HepG2 (cell line): ENCODE measurements at regions not wholly inside any gene's neighbourhood (a gene's known extent, or its start where the extent isn't known, plus 50 kb on each side); places are given as distances from the start of the nearest gene placed in this dataset.
"Not testable (repeated sequence)": the region's sequence is repeated elsewhere in the genome, so short reads cannot be mapped to it uniquely, and the experiment has no call there.

Experiments used
- ATAC-seq: fragments of 200-7000 bp; cut with Tn5 transposase; 3 replicates; pipeline ENCODE4 v1.9.1; 2020; ENCODE audit warnings: mild to moderate bottlenecking, moderate library complexity
- BruUV-seq: library from RNA; stranded (reverse); fragments of 400-500 nt; replicated peaks from 2 replicates; lab custom pipeline; 2021; lab: Mats Ljungman, UMichigan
- CTCF ChIA-PET: fragments of 300-600 bp; formaldehyde crosslinking; extraction: SDS; loops from one replicate; lab custom pipeline; 2021; ENCODE audit warnings: low total read pairs, inconsistent platforms, low intra/inter-chr PET ratio; lab: Yijun Ruan, JAX
- POLR2A ChIA-PET: fragments of 350-600 bp; sonication (Branson Sonifier 250); formaldehyde crosslinking; loops from one replicate; lab custom pipeline; 2020; ENCODE audit warnings: antibody characterized with exemption, inconsistent platforms; lab: Yijun Ruan, JAX
- DNase-seq: peaks from one replicate; pipeline ENCODE4 v3.0.0-alpha.2; 2015; ENCODE audit warnings: low spot score
- FAIRE-seq: peaks from 3 replicates; lab custom pipeline; 2011; peaks lifted over from hg19 to GRCh38; lab: Jason Lieb, UNC
- H2AFZ ChIP-seq: one replicate; pipeline ENCODE4 v1.6.1; 2011; ENCODE audit warnings: low read length, inconsistent platforms
- H3K27ac ChIP-seq: fragments of 300-600 bp; 3 replicates; pipeline ENCODE4 v1.8.0; 2011; ENCODE audit warnings: mixed run types, mild to moderate bottlenecking, mixed read lengths, low read length, inconsistent platforms; ENCODE audit not compliant: insufficient read depth; ENCODE audit errors: extremely low read length
- H3K27me3 ChIP-seq, 2 experiments: fragments of 200-600 bp in 1 of 2; 2 replicates in 1 of 2; 3 replicates in 1 of 2; pipeline versions ENCODE4 v1.6.0 to v1.8.0; 2011; ENCODE audit warnings: low read length in 2 of 2, mild to moderate bottlenecking in 2 of 2, moderate library complexity in 2 of 2, inconsistent platforms in 1 of 2; ENCODE audit not compliant: insufficient read depth in 2 of 2, control insufficient read depth in 1 of 2
- H3K36me3 ChIP-seq, 2 experiments: fragments of 200-600 bp in 1 of 2; replicated peaks in 1 of 2; 2 replicates in 1 of 2; 3 replicates in 1 of 2; pipeline versions ENCODE4 v1.5.1 to v1.8.0; 2011; ENCODE audit warnings: low read length in 2 of 2, inconsistent platforms in 1 of 2; ENCODE audit not compliant: insufficient read depth in 2 of 2, control insufficient read depth in 1 of 2
- H3K4me1 ChIP-seq: 2 replicates; pipeline ENCODE4 v1.5.1; 2012; ENCODE audit warnings: low read length, inconsistent platforms; ENCODE audit not compliant: insufficient read depth
- H3K4me2 ChIP-seq: 2 replicates; pipeline ENCODE4 v1.6.0; 2011; ENCODE audit warnings: low read depth, low read length, inconsistent platforms
- H3K4me3 ChIP-seq, 3 experiments: fragments of 200-600 bp in 1 of 3; sonication (generic), shearing (Covaris generic) in 1 of 3; replicated peaks in 1 of 3; 2 replicates each; pipeline ENCODE4 v1.5.1; 2011 to 2016; ENCODE audit warnings: low read length in 3 of 3, inconsistent platforms in 2 of 3, low read depth in 2 of 3, mild to moderate bottlenecking in 2 of 3, control low read depth in 1 of 3, mixed read lengths in 1 of 3; ENCODE audit not compliant: insufficient read depth in 1 of 3
- H3K79me2 ChIP-seq: one replicate; pipeline ENCODE4 v1.6.1; 2011; ENCODE audit warnings: low read length, inconsistent platforms; ENCODE audit not compliant: insufficient read depth
- H3K9ac ChIP-seq: 2 replicates; pipeline ENCODE4 v1.6.0; 2011; ENCODE audit warnings: mild to moderate bottlenecking, low read depth, low read length, inconsistent platforms; ENCODE audit not compliant: insufficient read depth
- H3K9me3 ChIP-seq: 2 replicates; pipeline ENCODE4 v1.5.1; 2012; ENCODE audit warnings: mild to moderate bottlenecking, low read length
- H4K20me1 ChIP-seq: 2 replicates; pipeline ENCODE4 v1.6.0; 2011; ENCODE audit warnings: inconsistent platforms, mild to moderate bottlenecking, low read length, moderate library complexity; ENCODE audit not compliant: insufficient read depth
- GFI1 ChIP-seq: sonication (generic); formaldehyde crosslinking; IDR thresholded peaks from 2 replicates; pipeline ENCODE4 v1.5.0; 2020; ENCODE audit warnings: missing genetic modification reagents, mild to moderate bottlenecking, borderline replicate concordance
- NFIC ChIP-seq: IDR thresholded peaks from 2 replicates; pipeline ENCODE4 v1.6.1; 2012; ENCODE audit warnings: mild to moderate bottlenecking, low read length, inconsistent platforms
- SAFB2 ChIP-seq: sonication (generic); formaldehyde crosslinking; IDR thresholded peaks from 2 replicates; pipeline ENCODE4 v1.5.1; 2020; ENCODE audit warnings: missing genetic modification reagents, low read depth, mild to moderate bottlenecking, borderline replicate concordance
- SOX6 ChIP-seq, 2 experiments: fragments of 450-650 bp in 1 of 2; sonication (generic) in 1 of 2; formaldehyde crosslinking in 1 of 2; IDR thresholded peaks; 2 replicates each; pipeline versions ENCODE4 v1.4.0 to v1.6.1; 2017 to 2020; ENCODE audit warnings: antibody characterized with exemption in 1 of 2, mild to moderate bottlenecking in 1 of 2, missing genetic modification reagents in 1 of 2
- WGBS: methylation state at CpG from one replicate; pipeline ENCODE4 v1.1.6; 2017; ENCODE audit warnings: low lambda C conversion rate; 5-methylcytosine and 5-hydroxymethylcytosine counted together
- in situ Hi-C: cut with HindIII; loops from 2 replicates; pipeline ENCODE4 v1.10.0; 2017; ENCODE audit warnings: low pct_unique_long_range_greater_than_20kb; ENCODE audit not compliant: extremely low pct_ligation_motif_present
- intact Hi-C: fragments of 100-400 bp; cut with micrococcal nuclease; formaldehyde crosslinking; loops from one replicate; pipeline ENCODE4 v1.10.0; 2022; ENCODE audit not compliant: unreplicated experiment
- TF ChIP-seq, protein P1 (sequence below): sonication (generic); formaldehyde crosslinking; IDR thresholded peaks from 2 replicates; pipeline ENCODE4 v1.4.0; 2020; ENCODE audit warnings: missing genetic modification reagents
- TF ChIP-seq, protein P2 (sequence below): sonication (generic); formaldehyde crosslinking; conservative IDR thresholded peaks from 2 replicates; pipeline ENCODE4 v1.8.1; 2023; ENCODE audit warnings: missing genetic modification reagents

DNA sequence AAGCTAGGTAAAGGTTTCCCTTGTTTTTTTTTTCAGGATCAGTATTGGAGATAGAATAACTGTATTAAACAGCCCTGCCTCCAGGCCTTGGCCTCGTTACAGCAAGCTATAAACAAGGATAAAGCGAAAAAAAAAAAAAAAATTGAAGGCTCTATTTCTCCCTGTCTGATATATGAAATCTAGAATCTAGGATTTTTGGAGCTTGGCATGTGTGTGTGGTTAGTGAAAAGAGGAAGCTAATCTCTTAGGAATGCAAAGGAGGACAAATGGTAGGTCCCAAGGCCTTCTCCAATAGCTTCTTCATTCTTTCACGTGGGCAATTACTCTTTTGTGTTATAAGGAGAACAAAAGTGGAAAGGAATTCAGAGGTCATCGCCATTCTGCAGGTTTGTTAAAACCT is 470.3 kb downstream of the TMEM114 start (continued):
- TF ChIP-seq, protein P1, sequence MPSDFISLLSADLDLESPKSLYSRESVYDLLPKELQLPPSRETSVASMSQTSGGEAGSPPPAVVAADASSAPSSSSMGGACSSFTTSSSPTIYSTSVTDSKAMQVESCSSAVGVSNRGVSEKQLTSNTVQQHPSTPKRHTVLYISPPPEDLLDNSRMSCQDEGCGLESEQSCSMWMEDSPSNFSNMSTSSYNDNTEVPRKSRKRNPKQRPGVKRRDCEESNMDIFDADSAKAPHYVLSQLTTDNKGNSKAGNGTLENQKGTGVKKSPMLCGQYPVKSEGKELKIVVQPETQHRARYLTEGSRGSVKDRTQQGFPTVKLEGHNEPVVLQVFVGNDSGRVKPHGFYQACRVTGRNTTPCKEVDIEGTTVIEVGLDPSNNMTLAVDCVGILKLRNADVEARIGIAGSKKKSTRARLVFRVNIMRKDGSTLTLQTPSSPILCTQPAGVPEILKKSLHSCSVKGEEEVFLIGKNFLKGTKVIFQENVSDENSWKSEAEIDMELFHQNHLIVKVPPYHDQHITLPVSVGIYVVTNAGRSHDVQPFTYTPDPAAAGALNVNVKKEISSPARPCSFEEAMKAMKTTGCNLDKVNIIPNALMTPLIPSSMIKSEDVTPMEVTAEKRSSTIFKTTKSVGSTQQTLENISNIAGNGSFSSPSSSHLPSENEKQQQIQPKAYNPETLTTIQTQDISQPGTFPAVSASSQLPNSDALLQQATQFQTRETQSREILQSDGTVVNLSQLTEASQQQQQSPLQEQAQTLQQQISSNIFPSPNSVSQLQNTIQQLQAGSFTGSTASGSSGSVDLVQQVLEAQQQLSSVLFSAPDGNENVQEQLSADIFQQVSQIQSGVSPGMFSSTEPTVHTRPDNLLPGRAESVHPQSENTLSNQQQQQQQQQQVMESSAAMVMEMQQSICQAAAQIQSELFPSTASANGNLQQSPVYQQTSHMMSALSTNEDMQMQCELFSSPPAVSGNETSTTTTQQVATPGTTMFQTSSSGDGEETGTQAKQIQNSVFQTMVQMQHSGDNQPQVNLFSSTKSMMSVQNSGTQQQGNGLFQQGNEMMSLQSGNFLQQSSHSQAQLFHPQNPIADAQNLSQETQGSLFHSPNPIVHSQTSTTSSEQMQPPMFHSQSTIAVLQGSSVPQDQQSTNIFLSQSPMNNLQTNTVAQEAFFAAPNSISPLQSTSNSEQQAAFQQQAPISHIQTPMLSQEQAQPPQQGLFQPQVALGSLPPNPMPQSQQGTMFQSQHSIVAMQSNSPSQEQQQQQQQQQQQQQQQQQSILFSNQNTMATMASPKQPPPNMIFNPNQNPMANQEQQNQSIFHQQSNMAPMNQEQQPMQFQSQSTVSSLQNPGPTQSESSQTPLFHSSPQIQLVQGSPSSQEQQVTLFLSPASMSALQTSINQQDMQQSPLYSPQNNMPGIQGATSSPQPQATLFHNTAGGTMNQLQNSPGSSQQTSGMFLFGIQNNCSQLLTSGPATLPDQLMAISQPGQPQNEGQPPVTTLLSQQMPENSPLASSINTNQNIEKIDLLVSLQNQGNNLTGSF (CRISPR knock-in tag), result no peak
- TF ChIP-seq NFIC, result no peak
- no peak for TF ChIP-seq GFI1 (CRISPR knock-in tag)
- TF ChIP-seq SOX6 (IDR thresholded peaks at IDR 0.05), result no peak
- no peak for TF ChIP-seq SOX6 (CRISPR knock-in tag; IDR thresholded peaks at IDR 0.05)
- no peak for TF ChIP-seq SAFB2
- TF ChIP-seq, all 625 proteins: peak for 0

DNA sequence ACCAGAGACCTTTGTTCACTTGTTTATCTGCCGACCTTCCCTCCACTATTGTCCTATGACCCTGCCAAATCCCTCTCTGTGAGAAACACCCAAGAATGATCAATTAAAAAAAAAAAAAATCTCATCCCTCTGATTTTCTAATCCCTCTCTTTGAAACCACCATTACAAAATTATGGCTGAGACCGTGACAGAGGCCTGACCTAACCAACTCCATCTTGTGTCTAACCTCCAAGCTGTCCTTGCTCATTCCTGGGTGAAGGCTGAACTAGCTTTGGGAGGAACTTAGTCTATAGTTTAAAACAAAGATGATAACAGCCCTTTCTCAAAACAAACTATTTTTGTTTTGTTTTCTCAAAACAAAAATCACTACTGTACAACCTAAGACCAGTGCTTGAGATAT is 474.5 kb downstream of the TMEM114 start:
- ATAC-seq, result no peak
- Histone ChIP-seq H3K9me3 (peaks cover 21% of the 10 kb centered on the region), H3K4me3 (no peak overlapping the region), H3K27ac (no peak overlapping the region), H4K20me1 (no peaks in the 10 kb centered on the region), H3K79me2 (no peaks in the 10 kb centered on the region)
- POLR2A ChIA-PET, result no interaction called here
- TF ChIP-seq, protein P2, sequence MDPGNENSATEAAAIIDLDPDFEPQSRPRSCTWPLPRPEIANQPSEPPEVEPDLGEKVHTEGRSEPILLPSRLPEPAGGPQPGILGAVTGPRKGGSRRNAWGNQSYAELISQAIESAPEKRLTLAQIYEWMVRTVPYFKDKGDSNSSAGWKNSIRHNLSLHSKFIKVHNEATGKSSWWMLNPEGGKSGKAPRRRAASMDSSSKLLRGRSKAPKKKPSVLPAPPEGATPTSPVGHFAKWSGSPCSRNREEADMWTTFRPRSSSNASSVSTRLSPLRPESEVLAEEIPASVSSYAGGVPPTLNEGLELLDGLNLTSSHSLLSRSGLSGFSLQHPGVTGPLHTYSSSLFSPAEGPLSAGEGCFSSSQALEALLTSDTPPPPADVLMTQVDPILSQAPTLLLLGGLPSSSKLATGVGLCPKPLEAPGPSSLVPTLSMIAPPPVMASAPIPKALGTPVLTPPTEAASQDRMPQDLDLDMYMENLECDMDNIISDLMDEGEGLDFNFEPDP (CRISPR knock-in tag), result no peak
- TF ChIP-seq, all 625 proteins: peak for 0
- Histone ChIP-seq H2AFZ (no peak overlapping the region), H3K27me3 (no peaks in the 10 kb centered on the region), H3K4me1 (no peaks in the 10 kb centered on the region), H3K36me3 (no peaks in the 10 kb centered on the region), H3K4me2 (no peak overlapping the region), H3K9ac (no peak overlapping the region)
- CTCF ChIA-PET, result no interaction called here
- BruUV-seq, result no TSS peak
- DNase-seq (no peak), FAIRE-seq (no peak)
- in situ Hi-C loops, result no loop called here
- intact Hi-C loops, result no loop called here
- WGBS, result 0% methylated on average over 2 of the region's 2 CpGs

DNA sequence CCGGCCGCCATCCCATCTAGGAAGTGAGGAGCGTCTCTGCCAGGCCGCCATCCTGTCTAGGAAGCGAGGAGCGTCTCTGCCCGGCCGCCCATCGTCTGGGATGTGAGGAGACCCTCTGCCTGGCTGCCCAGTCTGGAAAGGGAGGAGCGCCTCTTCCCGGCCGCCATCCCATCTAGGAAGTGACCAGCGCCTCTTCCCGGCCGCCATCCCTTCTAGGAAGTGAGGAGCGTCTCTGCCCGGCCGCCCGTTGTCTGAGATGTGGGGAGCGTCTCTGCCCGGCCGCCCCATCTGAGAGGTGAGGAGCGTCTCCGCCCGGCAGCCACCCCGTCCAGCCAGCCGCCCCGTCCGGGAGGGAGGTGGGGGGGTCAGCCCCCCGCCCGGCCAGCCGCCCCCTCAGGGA is 475.4 kb downstream of the TMEM114 start:
- DNase-seq, H3K4me1 ChIP-seq, H2AFZ ChIP-seq, ATAC-seq, FAIRE-seq, H3K27ac ChIP-seq, H4K20me1 ChIP-seq, H3K27me3 ChIP-seq, H3K4me2 ChIP-seq, POLR2A ChIA-PET, BruUV-seq, in situ Hi-C loops, CTCF ChIA-PET, H3K9ac ChIP-seq, H3K4me3 ChIP-seq, H3K36me3 ChIP-seq, H3K79me2 ChIP-seq, intact Hi-C loops: not testable (repeated sequence)
- H3K9me3 ChIP-seq, result peaks cover 21% of the 10 kb centered on the region
- 74% methylated on average over 25 of the region's 32 CpGs for WGBS
